Renal pelvis (tissue), 1 donor: ENCODE measurements at regions not wholly inside any gene's neighbourhood (a gene's known extent, or its start where the extent isn't known, plus 50 kb on each side); places are given as distances from the start of the nearest gene placed in this dataset.

Source experiments
- DNase-seq: peaks from one replicate; pipeline ENCODE4 v3.0.0-alpha.2; 2013

GRCh38 chr2:8583400-8584173 is 98.3 kb upstream of the ID2 start:
- peak; percentile 91 for DNase-seq

GRCh38 chr2:8584174-8585066 is 97.4 kb upstream of the ID2 start:
- DNase-seq, result no peak

GRCh38 chr2:8586457-8587051 is 95.3 kb upstream of the ID2 start:
- DNase-seq, result no peak

- no peak for DNase-seq
Measured at GRCh38 chr2:8587251-8587791, 94.5 kb upstream of the ID2 start.

- no peak for DNase-seq
Measured at GRCh38 chr2:8587920-8588830, 93.7 kb upstream of the ID2 start.

GRCh38 chr2:8588831-8589191 is 93.0 kb upstream of the ID2 start:
- DNase-seq, result no peak

- no peak for DNase-seq
Measured at GRCh38 chr2:8589721-8590120, 92.1 kb upstream of the ID2 start.

- DNase-seq, result no peak
Measured at GRCh38 chr2:8590938-8591337, 90.9 kb upstream of the ID2 start.

GRCh38 chr2:8592736-8593135 is 89.1 kb upstream of the ID2 start:
- DNase-seq, result no peak

- no peak for DNase-seq
Measured at GRCh38 chr2:8593243-8593642, 88.6 kb upstream of the ID2 start.

GRCh38 chr2:8594731-8595427 is 87.0 kb upstream of the ID2 start:
- no peak for DNase-seq

- no peak for DNase-seq
Measured at GRCh38 chr2:8595428-8595805, 86.4 kb upstream of the ID2 start.

GRCh38 chr2:8595811-8596600 is 85.8 kb upstream of the ID2 start:
- DNase-seq, result no peak

GRCh38 chr2:8597094-8597493 is 84.8 kb upstream of the ID2 start:
- DNase-seq, result no peak

GRCh38 chr2:8597559-8598225 is 84.2 kb upstream of the ID2 start:
- DNase-seq, result no peak

GRCh38 chr2:8598295-8599165 is 83.3 kb upstream of the ID2 start:
- DNase-seq, result no peak

GRCh38 chr2:8599421-8600242 is 82.2 kb upstream of the ID2 start:
- no peak for DNase-seq

GRCh38 chr2:8600456-8600855 is 81.4 kb upstream of the ID2 start:
- no peak for DNase-seq
